T-cell (primary cell): ENCODE measurements at regions not wholly inside any gene's neighbourhood (a gene's known extent, or its start where the extent isn't known, plus 50 kb on each side); places are given as distances from the start of the nearest gene placed in this dataset.

ENCODE experiments used
- ATAC-seq, 4 experiments: fragments of 200-7000 bp in 3 of 4; fragments of 150-1000 bp in 1 of 4; cut with Tn5 transposase; replicated peaks in 1 of 4; 1 replicate in 3 of 4; 2 replicates in 1 of 4; pipeline ENCODE4 v1.10.0; 2021; ENCODE audit warnings: moderate library complexity in 3 of 4, mild to moderate bottlenecking in 2 of 4, moderate number of reproducible peaks in 1 of 4
- CTCF ChIA-PET, 2 donors: fragments of 300-600 bp; sonication (Branson Sonifier 250); formaldehyde crosslinking; loops; one replicate each; lab custom pipeline; 2022; ENCODE audit warnings: antibody characterized with exemption in 2 of 2; lab: Charles Lee
- POLR2A ChIA-PET, 2 donors: fragments of 300-600 bp; sonication (Branson Sonifier 250); formaldehyde crosslinking; loops; one replicate each; lab custom pipeline; 2022; ENCODE audit warnings: antibody characterized with exemption in 2 of 2; lab: Charles Lee
- DNase-seq, 35 experiments: peaks; one replicate each; pipeline versions ENCODE4 v3.0.0 to v3.0.0-alpha.2; 2013 to 2023
- H3K27ac ChIP-seq: one replicate; pipeline ENCODE4 v1.5.1; 2013; ENCODE audit warnings: low read length
- H3K27me3 ChIP-seq, 2 experiments: replicated peaks in 1 of 2; 1 replicate in 1 of 2; 2 replicates in 1 of 2; pipeline versions ENCODE4 v1.6.1 to v1.7.0; 2013; ENCODE audit warnings: low read length in 1 of 2, mixed read lengths in 1 of 2; ENCODE audit not compliant: control insufficient read depth in 2 of 2, insufficient read depth in 2 of 2; ENCODE audit errors: extremely low read depth in 1 of 2
- H3K36me3 ChIP-seq, 2 donors: 1 replicate in 1 of 2; 2 replicates in 1 of 2; pipeline versions ENCODE4 v1.6.1 to v1.7.0; 2013; ENCODE audit warnings: low read length in 1 of 2; ENCODE audit not compliant: control insufficient read depth in 2 of 2, insufficient read depth in 1 of 2; ENCODE audit errors: extremely low read depth in 1 of 2
- H3K4me1 ChIP-seq, 2 experiments: 1 replicate in 1 of 2; 2 replicates in 1 of 2; pipeline versions ENCODE4 v1.6.1 to v1.7.0; 2013; ENCODE audit warnings: low read length in 2 of 2, mixed read lengths in 1 of 2; ENCODE audit not compliant: insufficient read depth in 2 of 2, control insufficient read depth in 1 of 2; ENCODE audit errors: extremely low read depth in 1 of 2
- H3K4me3 ChIP-seq, 2 donors: 1 replicate in 1 of 2; 2 replicates in 1 of 2; pipeline versions ENCODE4 v1.5.1 to v1.7.0; 2013; ENCODE audit warnings: mild to moderate bottlenecking in 2 of 2, low read length in 1 of 2, moderate library complexity in 1 of 2; ENCODE audit not compliant: control insufficient read depth in 1 of 2; ENCODE audit errors: extremely low read depth in 1 of 2
- H3K9me3 ChIP-seq: 2 replicates; pipeline ENCODE4 v1.7.0; 2013
- H3K27ac Mint-ChIP-seq, 2 donors: one replicate each; pipeline ENCODE4 v1.8.0; 2020 to 2021; ENCODE audit warnings: mild to moderate bottlenecking in 2 of 2, mixed read lengths in 2 of 2
- H3K27me3 Mint-ChIP-seq, 2 donors: one replicate each; pipeline ENCODE4 v1.8.0; 2021 to 2022; ENCODE audit warnings: mixed read lengths in 2 of 2
- H3K36me3 Mint-ChIP-seq: one replicate; pipeline ENCODE4 v1.8.0; 2021; ENCODE audit warnings: mixed read lengths
- H3K4me1 Mint-ChIP-seq, 3 donors: one replicate each; pipeline ENCODE4 v1.8.0; 2020 to 2022; ENCODE audit warnings: mixed read lengths in 3 of 3, mild to moderate bottlenecking in 1 of 3
- H3K4me3 Mint-ChIP-seq, 3 donors: one replicate each; pipeline ENCODE4 v1.8.0; 2020 to 2022; ENCODE audit warnings: mild to moderate bottlenecking in 3 of 3, mixed read lengths in 3 of 3, moderate library complexity in 3 of 3
- H3K9me3 Mint-ChIP-seq, 3 donors: one replicate each; pipeline ENCODE4 v1.8.0; 2020 to 2022; ENCODE audit warnings: mixed read lengths in 3 of 3
- WGBS: methylation state at CpG from one replicate; pipeline ENCODE4 v1.1.5; 2013; ENCODE audit warnings: missing lambda C conversion rate; ENCODE audit not compliant: insufficient coverage; 5-methylcytosine and 5-hydroxymethylcytosine counted together

- ATAC-seq = no peak
- Mint-ChIP-seq H3K9me3 (no peaks in the 10 kb centered on the region), H3K36me3 (no peaks in the 10 kb centered on the region), H3K4me3 (no peak overlapping the region), H3K4me1 (no peaks in the 10 kb centered on the region), H3K27me3 (peaks cover 21 to 34% of the 10 kb centered on the region in 2 donors), H3K27ac (no peak overlapping the region)
- 93% methylated on average over 2 of the region's 5 CpGs for WGBS
- no peaks in the 10 kb centered on the region for H3K4me1 ChIP-seq
- no peaks in the 10 kb centered on the region for H3K27me3 ChIP-seq
- no peak overlapping the region for H3K4me3 ChIP-seq
- H3K36me3 ChIP-seq = no peaks in the 10 kb centered on the region
- POLR2A ChIA-PET = no interaction called here
- no peaks in the 10 kb centered on the region for H3K9me3 ChIP-seq
- H3K27ac ChIP-seq = no peak overlapping the region
- CTCF ChIA-PET = no interaction called here
- no peak for DNase-seq
Observed at GRCh38 chr2:198359308-198359707, 554.9 kb downstream of the PLCL1 start.

DNA sequence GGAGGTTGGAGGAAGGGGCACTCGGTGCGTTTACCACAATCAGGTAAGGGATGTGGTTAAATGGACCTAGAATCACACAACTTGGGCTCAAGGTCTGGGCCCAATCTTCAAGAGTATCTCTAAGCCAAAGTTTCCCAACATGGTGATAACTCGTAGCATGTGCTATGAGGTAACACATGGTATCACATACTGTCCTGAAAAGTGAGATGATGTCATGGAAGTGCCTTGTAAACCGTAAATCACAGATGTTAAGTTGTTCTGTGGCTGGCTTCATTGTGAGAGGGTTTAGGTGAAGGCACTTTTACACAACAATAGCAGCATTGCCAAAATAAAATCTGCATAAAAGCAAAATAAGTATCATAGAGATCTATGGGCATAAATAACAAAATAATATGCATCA lies 551.8 kb downstream of the PLCL1 start:
- ATAC-seq (no peak), DNase-seq (no peak)
- H3K36me3 Mint-ChIP-seq = no peaks in the 10 kb centered on the region
- H3K4me1 ChIP-seq = no peaks in the 10 kb centered on the region
- H3K9me3 ChIP-seq = no peaks in the 10 kb centered on the region
- WGBS = 87% methylated on average over 3 of the region's 4 CpGs
- POLR2A ChIA-PET = no interaction called here
- no peak overlapping the region for H3K4me3 Mint-ChIP-seq
- H3K27me3 Mint-ChIP-seq = peaks cover 32 to 38% of the 10 kb centered on the region in 2 donors
- CTCF ChIA-PET = no interaction called here
- H3K36me3 ChIP-seq = no peaks in the 10 kb centered on the region
- H3K27ac Mint-ChIP-seq = no peak overlapping the region
- H3K4me3 ChIP-seq = no peak overlapping the region
- H3K4me1 Mint-ChIP-seq = no peaks in the 10 kb centered on the region
- H3K27ac ChIP-seq = no peak overlapping the region
- H3K9me3 Mint-ChIP-seq = no peaks in the 10 kb centered on the region
- no peaks in the 10 kb centered on the region for H3K27me3 ChIP-seq

DNA sequence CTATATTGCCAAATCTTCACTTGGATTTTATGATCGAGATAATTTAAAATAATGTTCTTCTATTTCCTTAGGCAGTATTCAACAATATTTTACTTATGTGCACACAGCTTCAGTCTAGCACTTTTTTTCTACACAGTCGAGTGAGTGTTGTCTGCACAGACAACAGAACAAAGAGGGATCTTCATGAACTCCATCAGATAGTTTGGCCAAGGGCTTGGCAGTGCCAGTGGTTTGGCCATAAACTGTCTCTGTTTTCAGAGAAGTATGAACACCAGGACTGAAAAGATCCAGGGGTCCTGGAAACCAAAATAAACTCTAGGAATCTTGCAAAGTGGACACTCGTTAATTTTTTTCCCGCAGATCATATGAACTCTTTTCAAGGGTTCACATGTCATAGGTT lies 547.3 kb downstream of the PLCL1 start:
- Mint-ChIP-seq H3K9me3 (no peaks in the 10 kb centered on the region), H3K4me1 (no peaks in the 10 kb centered on the region), H3K36me3 (no peaks in the 10 kb centered on the region), H3K27ac (no peak overlapping the region), H3K4me3 (no peak overlapping the region), H3K27me3 (peaks cover 18 to 21% of the 10 kb centered on the region in 2 donors)
- Histone ChIP-seq H3K36me3 (no peaks in the 10 kb centered on the region), H3K4me3 (no peak overlapping the region), H3K4me1 (no peaks in the 10 kb centered on the region), H3K27ac (no peak overlapping the region), H3K9me3 (no peaks in the 10 kb centered on the region), H3K27me3 (peaks cover 0 to 2% of the 10 kb centered on the region in 2 experiments)
- ATAC-seq = no peak
- WGBS = no CpG with 5 or more reads among the region's 4 CpGs
- ChIA-PET POLR2A (no interaction called here), CTCF (interaction anchor here in 1 of 2 donors (1.0 kb wide), 1 partner anchor 1388 kb away, joined by 3 read pairs; no protein-coding TSS in a partner anchor)
- no peak for DNase-seq

DNA sequence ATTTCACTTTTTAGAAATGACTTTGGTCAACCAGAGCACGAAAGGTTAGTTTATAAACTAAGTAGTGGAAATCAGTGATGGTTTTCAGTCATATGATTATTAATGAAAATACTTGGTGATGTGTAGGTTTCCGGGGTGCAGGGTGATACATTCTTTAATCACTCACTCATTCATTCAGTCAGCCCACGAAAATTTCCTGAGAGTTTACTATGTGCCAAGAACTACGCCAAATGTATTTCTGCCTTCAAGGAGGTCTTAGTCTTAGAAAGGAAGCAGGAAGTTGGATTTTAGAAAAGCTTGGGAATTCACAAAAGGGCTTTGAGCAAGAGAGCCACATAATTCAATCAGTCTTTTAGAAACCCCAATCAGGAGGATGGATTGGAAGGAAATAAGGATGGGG lies 543.6 kb downstream of the PLCL1 start:
- H3K27me3 Mint-ChIP-seq = peaks cover 18 to 28% of the 10 kb centered on the region in 2 donors
- Histone ChIP-seq H3K27ac (no peak overlapping the region), H3K4me1 (no peaks in the 10 kb centered on the region), H3K36me3 (no peaks in the 10 kb centered on the region), H3K4me3 (no peak overlapping the region), H3K9me3 (no peaks in the 10 kb centered on the region), H3K27me3 (peaks cover 0 to 2% of the 10 kb centered on the region in 2 experiments)
- no peaks in the 10 kb centered on the region for H3K9me3 Mint-ChIP-seq
- CTCF ChIA-PET = interaction anchor here in 1 of 2 donors (0.8 kb wide), 1 partner anchor 33 kb away, joined by 3 read pairs; no protein-coding TSS in a partner anchor
- POLR2A ChIA-PET = no interaction called here
- H3K4me1 Mint-ChIP-seq = peaks cover 0 to 5% (median 0%) of the 10 kb centered on the region in 3 donors
- ATAC-seq = no peak
- WGBS = 100% methylated on average over 1 of the region's 4 CpGs
- H3K36me3 Mint-ChIP-seq = no peaks in the 10 kb centered on the region
- H3K27ac Mint-ChIP-seq = no peak overlapping the region
- no peak overlapping the region for H3K4me3 Mint-ChIP-seq
- DNase-seq = no peak

DNA sequence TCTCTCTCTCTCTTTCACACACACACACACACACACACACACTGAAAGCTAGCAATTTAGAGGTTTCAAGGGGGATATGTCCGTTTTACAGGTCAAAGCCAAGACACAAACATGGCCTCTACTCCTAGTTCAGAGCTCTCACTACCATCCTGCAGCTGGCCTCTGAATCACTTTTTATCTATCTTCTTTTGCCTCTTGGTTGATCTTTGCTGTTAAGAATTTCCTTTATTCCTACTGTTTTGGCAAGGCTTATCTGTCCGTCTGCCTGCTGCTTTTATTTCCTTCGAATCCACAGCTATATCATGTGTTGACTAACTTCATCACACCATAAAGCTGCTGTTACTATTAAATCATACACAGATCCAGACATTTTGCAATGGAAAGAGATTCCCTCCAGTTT lies 543.0 kb downstream of the PLCL1 start:
- H3K36me3 Mint-ChIP-seq = no peaks in the 10 kb centered on the region
- Histone ChIP-seq H3K4me3 (no peak overlapping the region), H3K27ac (no peak overlapping the region), H3K27me3 (peaks cover 0 to 2% of the 10 kb centered on the region in 2 experiments), H3K36me3 (no peaks in the 10 kb centered on the region), H3K9me3 (no peaks in the 10 kb centered on the region), H3K4me1 (no peaks in the 10 kb centered on the region)
- ATAC-seq (no peak), DNase-seq (no peak)
- WGBS = 75% methylated on average over 2 of the region's 3 CpGs
- POLR2A ChIA-PET = no interaction called here
- no peaks in the 10 kb centered on the region for H3K9me3 Mint-ChIP-seq
- peaks cover 16 to 28% of the 10 kb centered on the region in 2 donors for H3K27me3 Mint-ChIP-seq
- H3K27ac Mint-ChIP-seq = no peak overlapping the region
- peaks cover 0 to 5% (median 0%) of the 10 kb centered on the region in 3 donors for H3K4me1 Mint-ChIP-seq
- CTCF ChIA-PET = interaction anchor here in 1 of 2 donors (0.8 kb wide), 1 partner anchor 33 kb away, joined by 3 read pairs; no protein-coding TSS in a partner anchor
- H3K4me3 Mint-ChIP-seq = no peak overlapping the region

DNA sequence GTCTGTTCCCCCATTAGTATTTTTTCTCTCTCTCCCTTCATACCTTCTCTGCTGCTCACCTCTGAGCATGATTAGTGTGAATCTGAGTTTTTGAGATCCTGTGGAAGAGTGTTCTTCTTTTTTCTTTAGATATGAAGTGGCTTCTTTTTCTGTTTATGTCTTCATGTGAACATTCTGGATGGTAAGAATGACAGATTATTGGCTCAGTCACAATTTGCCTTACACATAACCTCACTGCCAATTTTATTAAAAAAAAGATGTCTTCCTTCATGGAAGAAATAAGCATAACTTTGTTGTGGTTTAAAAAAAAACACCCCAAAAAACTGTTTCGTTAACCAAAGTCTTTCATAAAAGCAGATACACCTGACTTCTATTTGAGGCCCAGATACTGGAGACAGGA lies 539.1 kb downstream of the PLCL1 start:
- Mint-ChIP-seq H3K27me3 (peaks cover 25 to 31% of the 10 kb centered on the region in 2 donors), H3K36me3 (no peaks in the 10 kb centered on the region), H3K4me3 (no peak overlapping the region), H3K4me1 (peaks cover 0 to 5% (median 0%) of the 10 kb centered on the region in 3 donors), H3K9me3 (no peaks in the 10 kb centered on the region), H3K27ac (no peak overlapping the region)
- no peak for DNase-seq
- no peak for ATAC-seq
- ChIA-PET POLR2A (no interaction called here), CTCF (no interaction called here)
- no CpG with 5 or more reads among the region's 1 CpG for WGBS
- Histone ChIP-seq H3K36me3 (no peaks in the 10 kb centered on the region), H3K4me3 (no peak overlapping the region), H3K9me3 (no peaks in the 10 kb centered on the region), H3K4me1 (no peaks in the 10 kb centered on the region), H3K27me3 (peaks cover 0 to 3% of the 10 kb centered on the region in 2 experiments), H3K27ac (no peak overlapping the region)
